GM21723 (cell line): ENCODE measurements at regions not wholly inside any gene's neighbourhood (a gene's known extent, or its start where the extent isn't known, plus 50 kb on each side); places are given as distances from the start of the nearest gene placed in this dataset.

Experiments
- ATAC-seq: cut with Tn5 transposase; IDR thresholded peaks from one replicate; pipeline ENCODE4 v1.9.1; 2021; ENCODE audit warnings: mild to moderate bottlenecking, moderate library complexity; ENCODE audit not compliant: unreplicated experiment

- no peak for ATAC-seq
These were observed 544.6 kb upstream of the BTBD3 start for GRCh38 chr20:11372876-11373790.

- ATAC-seq: no peak
These were observed 542.4 kb upstream of the BTBD3 start for GRCh38 chr20:11375335-11375734.

GRCh38 chr20:11375966-11376365 lies 541.7 kb upstream of the BTBD3 start:
- no peak for ATAC-seq

- no peak for ATAC-seq
These were observed 541.3 kb upstream of the BTBD3 start for GRCh38 chr20:11376420-11376819.

- ATAC-seq: no peak
These were observed 540.7 kb upstream of the BTBD3 start for GRCh38 chr20:11376998-11377397.

GRCh38 chr20:11377761-11378160 lies 539.9 kb upstream of the BTBD3 start:
- no peak for ATAC-seq

GRCh38 chr20:11378252-11378651 lies 539.4 kb upstream of the BTBD3 start:
- no peak for ATAC-seq

GRCh38 chr20:11379257-11380011 lies 538.3 kb upstream of the BTBD3 start:
- no peak for ATAC-seq

GRCh38 chr20:11380283-11380682 lies 537.4 kb upstream of the BTBD3 start:
- no peak for ATAC-seq

- ATAC-seq: no peak
These were observed 530.4 kb upstream of the BTBD3 start for GRCh38 chr20:11387189-11387754.

- ATAC-seq: no peak
These were observed 528.5 kb upstream of the BTBD3 start for GRCh38 chr20:11389186-11389585.

- no peak for ATAC-seq
These were observed 526.1 kb upstream of the BTBD3 start for GRCh38 chr20:11391591-11391990.

- ATAC-seq: no peak
These were observed 523.4 kb upstream of the BTBD3 start for GRCh38 chr20:11394145-11394833.

- no peak for ATAC-seq
These were observed 522.1 kb upstream of the BTBD3 start for GRCh38 chr20:11395581-11395980.

GRCh38 chr20:11401988-11402387 lies 515.7 kb upstream of the BTBD3 start:
- no peak for ATAC-seq

GRCh38 chr20:11403711-11404110 lies 514.0 kb upstream of the BTBD3 start:
- no peak for ATAC-seq

GRCh38 chr20:11406877-11407276 lies 510.8 kb upstream of the BTBD3 start:
- no peak for ATAC-seq

GRCh38 chr20:11409561-11409960 lies 508.1 kb upstream of the BTBD3 start:
- no peak for ATAC-seq

GRCh38 chr20:11411765-11412164 lies 505.9 kb upstream of the BTBD3 start:
- no peak for ATAC-seq

- no peak for ATAC-seq
These were observed 490.7 kb upstream of the BTBD3 start for GRCh38 chr20:11426948-11427347.

GRCh38 chr20:11429168-11429567 lies 488.5 kb upstream of the BTBD3 start:
- no peak for ATAC-seq
